Stimulated activated effector memory CD8-positive, alpha-beta T cell treated with anti-CD3 and anti-CD28 coated beads, Interleukin-12 subunit alpha, Interleukin-12 subunit beta, amount 100 ng/mL, for 72 hours (primary cell): ENCODE measurements at regions not wholly inside any gene's neighbourhood (a gene's known extent, or its start where the extent isn't known, plus 50 kb on each side); places are given as distances from the start of the nearest gene placed in this dataset.
"Not testable (repeated sequence)": the region's sequence is repeated elsewhere in the genome, so short reads cannot be mapped to it uniquely, and the experiment has no call there.

Experiments
- ATAC-seq: fragments of 150-1000 bp; cut with Tn5 transposase; 2 replicates; pipeline ENCODE4 v1.10.0; 2021
- DNase-seq, 2 donors: peaks; one replicate each; pipeline ENCODE4 v3.0.0; 2021 to 2022; ENCODE audit warnings: low spot score in 2 of 2
- H3K27ac Mint-ChIP-seq: one replicate; pipeline ENCODE4 v1.8.0; 2022; ENCODE audit warnings: mild to moderate bottlenecking, mixed read lengths
- H3K36me3 Mint-ChIP-seq: one replicate; pipeline ENCODE4 v1.8.0; 2022; ENCODE audit warnings: mild to moderate bottlenecking, mixed read lengths
- H3K4me1 Mint-ChIP-seq: one replicate; pipeline ENCODE4 v1.8.0; 2022; ENCODE audit warnings: mixed read lengths
- H3K4me3 Mint-ChIP-seq: one replicate; pipeline ENCODE4 v1.8.0; 2022; ENCODE audit warnings: mild to moderate bottlenecking, mixed read lengths
- H3K9me3 Mint-ChIP-seq: one replicate; pipeline ENCODE4 v1.8.0; 2022; ENCODE audit warnings: mixed read lengths

- Mint-ChIP-seq H3K9me3 (peaks cover 26% of the 10 kb centered on the region), H3K27ac (no peak overlapping the region), H3K36me3 (no peaks in the 10 kb centered on the region), H3K4me3 (no peak overlapping the region), H3K4me1 (no peaks in the 10 kb centered on the region)
- DNase-seq (no peak), ATAC-seq (no peak)
These were observed 481.2 kb upstream of the ZNF717 start for GRCh38 chr3:76266511-76266910.

GRCh38 chr3:76267851-76268380, 482.6 kb upstream of the ZNF717 start:
- Mint-ChIP-seq H3K27ac (no peak overlapping the region), H3K36me3 (no peaks in the 10 kb centered on the region), H3K4me1 (no peaks in the 10 kb centered on the region), H3K9me3 (peaks cover 23% of the 10 kb centered on the region), H3K4me3 (no peak overlapping the region)
- ATAC-seq (no peak), DNase-seq (no peak)

GRCh38 chr3:76293856-76294255, 508.5 kb upstream of the ZNF717 start:
- Mint-ChIP-seq H3K4me3 (no peak overlapping the region), H3K9me3 (peaks cover 23% of the 10 kb centered on the region), H3K36me3 (no peaks in the 10 kb centered on the region), H3K4me1 (no peaks in the 10 kb centered on the region), H3K27ac (no peak overlapping the region)
- DNase-seq: no peak
- no peak for ATAC-seq

GRCh38 chr3:76300746-76301145, 515.4 kb upstream of the ZNF717 start:
- DNase-seq (no peak), ATAC-seq (no peak)
- no peaks in the 10 kb centered on the region for H3K4me1 Mint-ChIP-seq
- no peaks in the 10 kb centered on the region for H3K36me3 Mint-ChIP-seq
- no peak overlapping the region for H3K27ac Mint-ChIP-seq
- no peak overlapping the region for H3K4me3 Mint-ChIP-seq
- H3K9me3 Mint-ChIP-seq: peaks cover 23% of the 10 kb centered on the region

GRCh38 chr3:76307556-76307955, 522.2 kb upstream of the ZNF717 start:
- peaks cover 27% of the 10 kb centered on the region for H3K9me3 Mint-ChIP-seq
- no peak overlapping the region for H3K4me3 Mint-ChIP-seq
- H3K36me3 Mint-ChIP-seq: no peaks in the 10 kb centered on the region
- no peak overlapping the region for H3K27ac Mint-ChIP-seq
- DNase-seq: no peak
- H3K4me1 Mint-ChIP-seq: no peaks in the 10 kb centered on the region
- ATAC-seq: no peak

- ATAC-seq (no peak), DNase-seq (no peak)
- Mint-ChIP-seq H3K4me3 (no peak overlapping the region), H3K36me3 (no peaks in the 10 kb centered on the region), H3K4me1 (no peaks in the 10 kb centered on the region), H3K9me3 (peaks cover 27% of the 10 kb centered on the region), H3K27ac (no peak overlapping the region)
These were observed 523.2 kb upstream of the ZNF717 start for GRCh38 chr3:76308541-76308940.

- ATAC-seq (no peak), DNase-seq (no peak)
- Mint-ChIP-seq H3K9me3 (peaks cover 25% of the 10 kb centered on the region), H3K4me1 (no peaks in the 10 kb centered on the region), H3K4me3 (no peak overlapping the region), H3K36me3 (no peaks in the 10 kb centered on the region), H3K27ac (no peak overlapping the region)
These were observed 524.7 kb upstream of the ZNF717 start for GRCh38 chr3:76310089-76310488.

GRCh38 chr3:76310667-76311066, 525.3 kb upstream of the ZNF717 start:
- no peaks in the 10 kb centered on the region for H3K36me3 Mint-ChIP-seq
- no peaks in the 10 kb centered on the region for H3K4me1 Mint-ChIP-seq
- no peak for DNase-seq
- ATAC-seq: no peak
- peaks cover 25% of the 10 kb centered on the region for H3K9me3 Mint-ChIP-seq
- no peak overlapping the region for H3K27ac Mint-ChIP-seq
- no peak overlapping the region for H3K4me3 Mint-ChIP-seq

- ATAC-seq: no peak
- H3K27ac Mint-ChIP-seq: no peak overlapping the region
- DNase-seq: no peak
- no peaks in the 10 kb centered on the region for H3K36me3 Mint-ChIP-seq
- H3K4me3 Mint-ChIP-seq: no peak overlapping the region
- H3K9me3 Mint-ChIP-seq: peaks cover 28% of the 10 kb centered on the region
- no peaks in the 10 kb centered on the region for H3K4me1 Mint-ChIP-seq
These were observed 526.6 kb upstream of the ZNF717 start for GRCh38 chr3:76311941-76312340.

GRCh38 chr3:76315906-76316305, 530.6 kb upstream of the ZNF717 start:
- not testable (repeated sequence) for H3K27ac Mint-ChIP-seq, H3K4me1 Mint-ChIP-seq, DNase-seq, H3K36me3 Mint-ChIP-seq, H3K4me3 Mint-ChIP-seq, ATAC-seq
- peaks cover 12% of the 10 kb centered on the region for H3K9me3 Mint-ChIP-seq

- peaks cover 3% of the 10 kb centered on the region for H3K9me3 Mint-ChIP-seq
- no peak for ATAC-seq
- H3K4me1 Mint-ChIP-seq: no peaks in the 10 kb centered on the region
- no peak overlapping the region for H3K4me3 Mint-ChIP-seq
- H3K36me3 Mint-ChIP-seq: no peaks in the 10 kb centered on the region
- H3K27ac Mint-ChIP-seq: no peak overlapping the region
- DNase-seq: no peak
These were observed 536.3 kb upstream of the ZNF717 start for GRCh38 chr3:76321614-76322013.

- Mint-ChIP-seq H3K4me3 (no peak overlapping the region), H3K4me1 (no peaks in the 10 kb centered on the region), H3K27ac (no peak overlapping the region), H3K9me3 (peaks cover 7% of the 10 kb centered on the region), H3K36me3 (no peaks in the 10 kb centered on the region)
- DNase-seq (no peak), ATAC-seq (no peak)
These were observed 538.8 kb upstream of the ZNF717 start for GRCh38 chr3:76324101-76324500.

- Mint-ChIP-seq H3K9me3 (peaks cover 8% of the 10 kb centered on the region), H3K4me1 (no peaks in the 10 kb centered on the region), H3K36me3 (no peaks in the 10 kb centered on the region), H3K27ac (no peak overlapping the region), H3K4me3 (no peak overlapping the region)
- DNase-seq (no peak), ATAC-seq (no peak)
These were observed 560.5 kb upstream of the ZNF717 start for GRCh38 chr3:76345878-76346277.

GRCh38 chr3:76346690-76347089, 561.3 kb upstream of the ZNF717 start:
- peaks cover 8% of the 10 kb centered on the region for H3K9me3 Mint-ChIP-seq
- no peaks in the 10 kb centered on the region for H3K4me1 Mint-ChIP-seq
- H3K27ac Mint-ChIP-seq: no peak overlapping the region
- H3K4me3 Mint-ChIP-seq: no peak overlapping the region
- DNase-seq (no peak), ATAC-seq (no peak)
- no peaks in the 10 kb centered on the region for H3K36me3 Mint-ChIP-seq

- peaks cover 10% of the 10 kb centered on the region for H3K9me3 Mint-ChIP-seq
- no peak overlapping the region for H3K27ac Mint-ChIP-seq
- H3K36me3 Mint-ChIP-seq: no peaks in the 10 kb centered on the region
- no peaks in the 10 kb centered on the region for H3K4me1 Mint-ChIP-seq
- ATAC-seq (no peak), DNase-seq (no peak)
- H3K4me3 Mint-ChIP-seq: no peak overlapping the region
These were observed 564.5 kb upstream of the ZNF717 start for GRCh38 chr3:76349715-76350480.

GRCh38 chr3:76352051-76352450, 566.7 kb upstream of the ZNF717 start:
- Mint-ChIP-seq H3K4me3 (no peak overlapping the region), H3K27ac (no peak overlapping the region), H3K9me3 (peaks cover 10% of the 10 kb centered on the region), H3K36me3 (no peaks in the 10 kb centered on the region), H3K4me1 (no peaks in the 10 kb centered on the region)
- DNase-seq: no peak
- ATAC-seq: no peak
